K562 (cell line): ENCODE measurements at regions not wholly inside any gene's neighbourhood (a gene's known extent, or its start where the extent isn't known, plus 50 kb on each side); places are given as distances from the start of the nearest gene placed in this dataset.

ENCODE experiments used
- ATAC-seq: fragments of 200-7000 bp; cut with Tn5 transposase; 3 replicates; pipeline ENCODE4 v1.9.1; 2020; ENCODE audit warnings: moderate library complexity
- BruUV-seq: library from RNA; stranded (reverse); fragments of 400-500 nt; replicated peaks from 2 replicates; lab custom pipeline; 2021; lab: Mats Ljungman, UMichigan
- CTCF ChIA-PET: fragments of 300-600 bp; formaldehyde crosslinking; extraction: SDS; loops from one replicate; lab custom pipeline; 2021; ENCODE audit warnings: low intra/inter-chr PET ratio; lab: Yijun Ruan, JAX
- POLR2A ChIA-PET: fragments of 300-600, 350-650 bp; sonication (Branson Sonifier 250); formaldehyde crosslinking; extraction: SDS; loops from one replicate; lab custom pipeline; 2021; ENCODE audit warnings: antibody characterized with exemption, inconsistent platforms; lab: Yijun Ruan, JAX
- DNase-seq, 4 experiments: peaks; one replicate each; pipeline versions ENCODE4 v3.0.0 to v3.0.0-alpha.2; 2011 to 2018; ENCODE audit warnings: low spot score in 3 of 4, mixed read lengths in 3 of 4; ENCODE audit errors: extremely low read depth in 1 of 4
- FAIRE-seq: peaks from 2 replicates; lab custom pipeline; 2011; peaks lifted over from hg19 to GRCh38; lab: Jason Lieb, UNC
- H2AFZ ChIP-seq: 2 replicates; pipeline ENCODE4 v1.6.0; 2011; ENCODE audit warnings: low read depth, low read length, control low read depth, inconsistent platforms
- H3K27ac ChIP-seq: fragments of 200-600 bp; 3 replicates; pipeline ENCODE4 v1.8.0; 2011; ENCODE audit warnings: low read depth, mild to moderate bottlenecking, control low read depth, inconsistent platforms, low read length, moderate library complexity, mixed read lengths; ENCODE audit errors: extremely low read depth
- H3K27me3 ChIP-seq, 2 experiments: fragments of 300-600 bp in 1 of 2; 2 replicates in 1 of 2; 3 replicates in 1 of 2; pipeline versions ENCODE4 v1.6.0 to v1.8.0; 2011; ENCODE audit warnings: inconsistent platforms in 2 of 2, low read length in 2 of 2, mild to moderate bottlenecking in 1 of 2, mixed read lengths in 1 of 2, moderate library complexity in 1 of 2; ENCODE audit not compliant: control insufficient read depth in 2 of 2, insufficient read depth in 2 of 2
- H3K36me3 ChIP-seq: fragments of 300-600 bp; 3 replicates; pipeline ENCODE4 v1.8.0; 2011; ENCODE audit warnings: mild to moderate bottlenecking, low read length, inconsistent platforms; ENCODE audit not compliant: control insufficient read depth, insufficient read depth
- H3K4me1 ChIP-seq, 2 experiments: fragments of 200-600 bp in 1 of 2; replicated peaks in 1 of 2; 2 replicates in 1 of 2; 3 replicates in 1 of 2; pipeline versions ENCODE4 v1.5.1 to v1.8.0; 2011; ENCODE audit warnings: inconsistent platforms in 2 of 2, low read length in 2 of 2, mild to moderate bottlenecking in 1 of 2, mixed read lengths in 1 of 2, moderate library complexity in 1 of 2; ENCODE audit not compliant: control insufficient read depth in 2 of 2, insufficient read depth in 2 of 2
- H3K4me2 ChIP-seq: 2 replicates; pipeline ENCODE4 v1.6.1; 2011; ENCODE audit warnings: low read length, control low read depth, inconsistent platforms, mixed read lengths; ENCODE audit not compliant: insufficient read depth
- H3K4me3 ChIP-seq: fragments of 200-600 bp; sonication (generic), shearing (Covaris generic); 2 replicates; pipeline ENCODE4 v1.5.1; 2016; ENCODE audit warnings: control low read depth, inconsistent platforms
- H3K79me2 ChIP-seq: fragments of 200-600 bp; 3 replicates; pipeline ENCODE4 v1.8.0; 2011; ENCODE audit warnings: low read length, inconsistent platforms; ENCODE audit not compliant: control insufficient read depth, insufficient read depth
- H3K9ac ChIP-seq, 2 experiments: 2 replicates each; pipeline versions ENCODE4 v1.6.0 to v1.6.1; 2011; ENCODE audit warnings: low read depth in 2 of 2, low read length in 2 of 2, control low read depth in 1 of 2, inconsistent platforms in 1 of 2, mild to moderate bottlenecking in 1 of 2, mixed read lengths in 1 of 2; ENCODE audit not compliant: insufficient read depth in 1 of 2
- H3K9me1 ChIP-seq: one replicate; pipeline ENCODE4 v1.6.0; 2011; ENCODE audit warnings: inconsistent platforms, mild to moderate bottlenecking, low read length, moderate library complexity; ENCODE audit not compliant: control insufficient read depth, insufficient read depth
- H3K9me3 ChIP-seq: replicated peaks from 2 replicates; pipeline ENCODE4 v1.5.1; 2011; ENCODE audit warnings: low read depth, low read length, inconsistent platforms; ENCODE audit not compliant: control insufficient read depth, insufficient read depth
- H4K20me1 ChIP-seq: replicated peaks from 2 replicates; pipeline ENCODE4 v1.6.1; 2011; ENCODE audit warnings: low read length, inconsistent platforms, mixed read lengths; ENCODE audit not compliant: control insufficient read depth, insufficient read depth
- ATF7 ChIP-seq: fragments of 450-650 bp; IDR thresholded peaks from 2 replicates; pipeline ENCODE4 v1.7.1; 2014; ENCODE audit warnings: mild to moderate bottlenecking, moderate library complexity
- BMI1 ChIP-seq: fragments of 150-350 bp; IDR thresholded peaks from 2 replicates; pipeline ENCODE4 v1.6.1; 2014; ENCODE audit warnings: low read length
- FOXJ2 ChIP-seq: fragments of 200-800 bp; sonication (Bioruptor generic); IDR thresholded peaks from 2 replicates; pipeline ENCODE4 v1.6.1; 2016; ENCODE audit warnings: missing genetic modification characterization, missing compliant biosample characterization
- HOXB6 ChIP-seq: fragments of 250-450 bp; sonication (Bioruptor Pico); IDR thresholded peaks from 2 replicates; pipeline ENCODE4 v1.5.1; 2022; ENCODE audit warnings: mild to moderate bottlenecking, borderline replicate concordance
- MAZ ChIP-seq, 2 experiments: fragments of 450-650 bp in 1 of 2; sonication (generic) in 1 of 2; formaldehyde crosslinking; IDR thresholded peaks in 1 of 2; conservative IDR thresholded peaks in 1 of 2; 2 replicates each; pipeline versions ENCODE4 v1.4.0 to v1.5.0; 2020; ENCODE audit warnings: mild to moderate bottlenecking in 1 of 2, missing genetic modification reagents in 1 of 2
- PHTF2 ChIP-seq: fragments of 250-450 bp; sonication (Bioruptor Pico); IDR thresholded peaks from 2 replicates; pipeline ENCODE4 v1.5.0; 2021; ENCODE audit warnings: mild to moderate bottlenecking
- RAD21 ChIP-seq, 2 experiments: fragments of 250-450 bp in 1 of 2; fragments of 450-650 bp in 1 of 2; sonication (Bioruptor Pico) in 1 of 2; formaldehyde crosslinking in 1 of 2; IDR thresholded peaks in 1 of 2; conservative IDR thresholded peaks in 1 of 2; 2 replicates each; pipeline versions ENCODE4 v1.4.0 to v1.8.0; 2020 to 2022; ENCODE audit warnings: mild to moderate bottlenecking in 2 of 2, moderate library complexity in 1 of 2
- THAP12 ChIP-seq: fragments of 250-450 bp; sonication (Bioruptor Pico); IDR thresholded peaks from 2 replicates; pipeline ENCODE4 v1.9.0; 2021; ENCODE audit warnings: mild to moderate bottlenecking, inconsistent platforms
- XRCC5 ChIP-seq: fragments of 200-400 bp; formaldehyde crosslinking; IDR thresholded peaks from 2 replicates; pipeline ENCODE4 v1.6.1; 2017; ENCODE audit warnings: low read depth, mild to moderate bottlenecking, low read length
- ZBTB17 ChIP-seq: fragments of 450-650 bp; formaldehyde crosslinking; IDR thresholded peaks from 2 replicates; pipeline ENCODE4 v1.4.0; 2020; ENCODE audit warnings: mild to moderate bottlenecking
- ZBTB7A ChIP-seq: IDR thresholded peaks from 2 replicates; pipeline ENCODE4 v1.6.1; 2011; ENCODE audit warnings: low read depth, mild to moderate bottlenecking, low read length, moderate library complexity, borderline replicate concordance; ENCODE audit not compliant: control insufficient read depth
- ZFX ChIP-seq: sonication (generic); formaldehyde crosslinking; IDR thresholded peaks from 2 replicates; pipeline ENCODE4 v1.8.0; 2022; ENCODE audit warnings: mild to moderate bottlenecking, missing genetic modification reagents, moderate library complexity
- ZNF324 ChIP-seq: fragments of 250-450 bp; sonication (Bioruptor Pico); IDR thresholded peaks from 2 replicates; pipeline ENCODE4 v1.4.0; 2020; ENCODE audit warnings: mild to moderate bottlenecking
- ZNF707 ChIP-seq: fragments of 250-450 bp; sonication (Bioruptor Pico); conservative IDR thresholded peaks from 2 replicates; pipeline ENCODE4 v1.8.0; 2022; ENCODE audit warnings: inconsistent platforms, mild to moderate bottlenecking, moderate library complexity
- WGBS: fragments of 100-300 bp; shearing (Covaris generic); methylation state at CpG from one replicate; pipeline ENCODE4 v1.1.6; 2016; ENCODE audit warnings: low coverage, mixed read lengths; ENCODE audit not compliant: insufficient coverage; ENCODE audit errors: missing lambda C conversion rate; 5-methylcytosine and 5-hydroxymethylcytosine counted together
- in situ Hi-C: fragments of 300-500 bp; cut with MboI; formaldehyde crosslinking; loops from 4 replicates; pipeline ENCODE4 v1.15.0; 2018; ENCODE audit warnings: inconsistent platforms, mixed read lengths
- intact Hi-C: fragments of 100-400 bp; cut with micrococcal nuclease; formaldehyde crosslinking; loops from 2 replicates; pipeline ENCODE4 v1.14.2; 2022
- TF ChIP-seq, protein P1 (sequence below), 3 experiments: IDR thresholded peaks in 2 of 3; conservative IDR thresholded peaks in 1 of 3; 2 replicates each; pipeline ENCODE4 v1.5.1; 2011 to 2012; ENCODE audit warnings: low read length in 3 of 3, mild to moderate bottlenecking in 3 of 3, control low read depth in 2 of 3, improper control_type of control experiment in 1 of 3, inconsistent platforms in 1 of 3, low read depth in 1 of 3, mixed read lengths in 1 of 3, moderate library complexity in 1 of 3; ENCODE audit not compliant: insufficient read depth in 2 of 3

GRCh38 chr6:166838987-166839386 is 117.4 kb downstream of the RNASET2 start:
- H3K79me2 ChIP-seq: no peaks in the 10 kb centered on the region
- DNase-seq (no peak), FAIRE-seq (no peak)

GRCh38 chr6:166836785-166837718 is 119.3 kb downstream of the RNASET2 start:
- no peaks in the 10 kb centered on the region for H3K79me2 ChIP-seq
- H2AFZ ChIP-seq: no peak overlapping the region
- H3K36me3 ChIP-seq: no peaks in the 10 kb centered on the region
- H3K27ac ChIP-seq: no peak overlapping the region
- no peak overlapping the region for H3K9ac ChIP-seq
- intact Hi-C loops (no loop called here), in situ Hi-C loops (no loop called here)
- H3K9me1 ChIP-seq: no peaks in the 10 kb centered on the region
- no peak overlapping the region for H3K4me2 ChIP-seq
- H3K4me1 ChIP-seq: peaks cover 0 to 9% of the 10 kb centered on the region in 2 experiments; a peak in 3 of 5 replicates
- H3K4me3 ChIP-seq: no peak overlapping the region
- peaks cover 2 to 31% of the 10 kb centered on the region in 2 experiments; a peak in 2 of 5 replicates for H3K27me3 ChIP-seq
- TF ChIP-seq, protein P1, sequence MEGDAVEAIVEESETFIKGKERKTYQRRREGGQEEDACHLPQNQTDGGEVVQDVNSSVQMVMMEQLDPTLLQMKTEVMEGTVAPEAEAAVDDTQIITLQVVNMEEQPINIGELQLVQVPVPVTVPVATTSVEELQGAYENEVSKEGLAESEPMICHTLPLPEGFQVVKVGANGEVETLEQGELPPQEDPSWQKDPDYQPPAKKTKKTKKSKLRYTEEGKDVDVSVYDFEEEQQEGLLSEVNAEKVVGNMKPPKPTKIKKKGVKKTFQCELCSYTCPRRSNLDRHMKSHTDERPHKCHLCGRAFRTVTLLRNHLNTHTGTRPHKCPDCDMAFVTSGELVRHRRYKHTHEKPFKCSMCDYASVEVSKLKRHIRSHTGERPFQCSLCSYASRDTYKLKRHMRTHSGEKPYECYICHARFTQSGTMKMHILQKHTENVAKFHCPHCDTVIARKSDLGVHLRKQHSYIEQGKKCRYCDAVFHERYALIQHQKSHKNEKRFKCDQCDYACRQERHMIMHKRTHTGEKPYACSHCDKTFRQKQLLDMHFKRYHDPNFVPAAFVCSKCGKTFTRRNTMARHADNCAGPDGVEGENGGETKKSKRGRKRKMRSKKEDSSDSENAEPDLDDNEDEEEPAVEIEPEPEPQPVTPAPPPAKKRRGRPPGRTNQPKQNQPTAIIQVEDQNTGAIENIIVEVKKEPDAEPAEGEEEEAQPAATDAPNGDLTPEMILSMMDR (IDR thresholded peaks at IDR 0.05 in 2 of 3, conservative IDR thresholded peaks at IDR 0.05 in 1 of 3; ENCODE audit: insufficient read depth in 2 of 3, low read depth in 1 of 3, low read length in 3 of 3): peak in 1 of 3 experiments; percentile 21; a peak in 1 of 6 replicates
- TF ChIP-seq ZBTB17 (CRISPR knock-in tag): no peak
- TF ChIP-seq THAP12: no peak
- TF ChIP-seq RAD21 (CRISPR knock-in tag; conservative IDR thresholded peaks at IDR 0.05 in 1 of 2, IDR thresholded peaks at IDR 0.05 in 1 of 2): peak in 1 of 2 experiments; percentile 24; a peak in 1 of 4 replicates
- no peak for TF ChIP-seq ZNF707 (CRISPR knock-in tag)
- TF ChIP-seq ATF7: no peak
- TF ChIP-seq XRCC5: no peak
- TF ChIP-seq, all 486 proteins: peak for 2
- ChIA-PET CTCF (no interaction called here), POLR2A (no interaction called here)
- H4K20me1 ChIP-seq: no peaks in the 10 kb centered on the region
- ATAC-seq: peak; percentile 58
- no peaks in the 10 kb centered on the region for H3K9me3 ChIP-seq
- 26% methylated on average over 31 of the region's 33 CpGs for WGBS
- DNase-seq: no peak
- no peak for FAIRE-seq
- no TSS peak for BruUV-seq

More at GRCh38 chr6:166838987-166839386, 117.4 kb downstream of the RNASET2 start:
- H2AFZ ChIP-seq: no peak overlapping the region
- 35% methylated on average over 10 of the region's 10 CpGs for WGBS
- TF ChIP-seq FOXJ2 (no peak), PHTF2 (CRISPR knock-in tag) (no peak), ZNF324 (no peak), MAZ (CRISPR knock-in tag; conservative IDR thresholded peaks at IDR 0.05 in 1 of 2, IDR thresholded peaks at IDR 0.05 in 1 of 2) (no peak), ZBTB7A (no peak), ZFX (no peak), BMI1 (no peak), HOXB6 (CRISPR knock-in tag) (no peak)
- BruUV-seq: no TSS peak
- no peak overlapping the region for H3K4me3 ChIP-seq
- peaks cover 0 to 14% of the 10 kb centered on the region in 2 experiments; a peak in 3 of 5 replicates for H3K4me1 ChIP-seq
- intact Hi-C loops: no loop called here
- no peak overlapping the region for H3K27ac ChIP-seq
- ChIA-PET POLR2A (no interaction called here), CTCF (no interaction called here)
- no peaks in the 10 kb centered on the region for H3K9me1 ChIP-seq
- H3K4me2 ChIP-seq: no peak overlapping the region
- H3K27me3 ChIP-seq: peaks cover 2 to 42% of the 10 kb centered on the region in 2 experiments; a peak in 2 of 5 replicates
- no peak for ATAC-seq
- H3K9me3 ChIP-seq: no peaks in the 10 kb centered on the region
- no peaks in the 10 kb centered on the region for H4K20me1 ChIP-seq
- no peak overlapping the region for H3K9ac ChIP-seq
- in situ Hi-C loops: no loop called here
- no peaks in the 10 kb centered on the region for H3K36me3 ChIP-seq
